Right ventricle myocardium inferior (tissue), 1 donor: ENCODE measurements at regions not wholly inside any gene's neighbourhood (a gene's known extent, or its start where the extent isn't known, plus 50 kb on each side); places are given as distances from the start of the nearest gene placed in this dataset.

ENCODE experiments used
- ATAC-seq: fragments of 200-7000 bp; cut with Tn5 transposase; one replicate; pipeline ENCODE4 v1.9.1; 2020; ENCODE audit warnings: mild to moderate bottlenecking, moderate library complexity
- DNase-seq: peaks from one replicate; pipeline ENCODE4 v3.0.0; 2021; ENCODE audit errors: missing footprints
- intact Hi-C: fragments of 100-400 bp; cut with DNase I; formaldehyde crosslinking; loops from one replicate; pipeline ENCODE4 v1.11.0; 2022
- donor health status: DM: no; HTN: yes; CAD: no; lungs with severe emphysema.

DNA sequence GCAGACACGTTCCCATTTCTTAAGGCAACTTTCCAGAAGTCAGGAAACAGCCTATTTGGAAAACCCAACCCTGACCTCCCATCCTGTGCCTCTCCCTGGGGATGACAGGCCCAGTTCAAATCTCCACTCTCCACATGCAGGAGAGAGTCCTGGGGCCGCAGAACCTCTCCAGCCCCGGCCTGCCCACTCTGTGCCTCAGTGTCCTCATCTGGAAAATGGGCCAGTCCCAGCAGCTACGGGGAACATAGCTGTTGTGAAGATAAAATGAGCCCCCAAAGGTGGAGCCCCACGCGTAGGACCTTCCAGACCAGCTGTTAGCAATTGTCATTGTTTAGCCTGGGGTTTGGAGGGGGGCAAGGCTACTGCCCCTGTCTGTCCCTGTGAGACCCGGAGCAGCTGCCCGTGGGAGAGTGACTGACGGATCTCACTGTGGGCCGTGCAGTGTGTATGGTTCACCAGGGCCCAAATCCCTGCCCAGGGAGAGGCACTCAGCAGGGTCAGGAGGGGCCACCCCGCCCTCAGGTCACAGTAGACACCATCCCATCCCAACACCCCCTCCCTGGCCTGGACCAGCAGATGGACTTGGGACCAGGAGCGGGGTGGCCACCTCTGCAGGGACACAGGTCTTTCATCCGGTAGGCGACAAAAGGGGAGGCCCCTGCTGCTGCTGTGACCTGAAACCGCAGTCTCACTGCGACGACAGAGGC lies 145.9 kb downstream of the CTTN start:
- intact Hi-C loops, result no loop called here
- no peak for ATAC-seq
- DNase-seq, result no peak

DNA sequence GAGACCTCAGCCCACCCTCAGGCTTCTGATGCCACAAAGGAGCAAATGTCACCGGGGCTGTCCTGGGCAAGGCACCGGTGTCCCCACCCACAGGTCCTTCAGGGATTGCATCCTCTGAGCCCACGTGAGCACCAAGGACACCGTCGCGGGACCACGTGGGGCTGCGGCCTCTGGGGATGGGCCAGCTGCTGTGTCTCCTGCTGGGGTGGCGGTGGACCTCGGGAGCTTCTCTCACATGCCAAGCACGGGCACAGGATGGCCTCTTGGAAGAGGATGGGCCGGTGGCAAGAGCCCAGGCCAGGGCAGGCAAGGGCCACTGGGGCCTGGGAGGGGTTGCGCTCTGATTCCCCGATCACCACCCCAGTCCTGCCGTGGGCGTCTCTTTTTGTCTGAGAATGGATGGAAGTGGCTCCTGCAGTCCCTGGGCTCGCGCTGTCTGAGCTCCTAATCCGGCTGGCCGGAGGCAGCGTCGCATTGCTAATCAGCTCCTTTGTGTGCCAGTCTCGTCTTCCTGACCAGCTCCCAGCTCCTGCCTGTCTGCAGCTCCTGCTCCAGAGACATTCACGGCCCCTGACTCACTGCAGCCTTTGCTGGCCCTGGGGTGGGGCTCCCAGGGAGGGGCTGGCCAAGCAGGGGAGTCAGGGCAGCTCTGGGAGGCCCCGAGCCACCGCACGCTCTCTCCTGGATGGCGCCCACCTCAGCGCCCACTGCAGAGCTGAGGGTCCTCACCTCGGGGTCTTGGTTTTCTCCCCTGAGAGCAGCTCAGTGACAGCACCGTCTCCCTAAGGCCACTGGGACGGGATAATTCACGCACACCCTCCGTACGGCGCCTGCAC lies 146.7 kb downstream of the CTTN start:
- intact Hi-C loops, result no loop called here
- ATAC-seq (no peak), DNase-seq (peak; percentile 44)

DNA sequence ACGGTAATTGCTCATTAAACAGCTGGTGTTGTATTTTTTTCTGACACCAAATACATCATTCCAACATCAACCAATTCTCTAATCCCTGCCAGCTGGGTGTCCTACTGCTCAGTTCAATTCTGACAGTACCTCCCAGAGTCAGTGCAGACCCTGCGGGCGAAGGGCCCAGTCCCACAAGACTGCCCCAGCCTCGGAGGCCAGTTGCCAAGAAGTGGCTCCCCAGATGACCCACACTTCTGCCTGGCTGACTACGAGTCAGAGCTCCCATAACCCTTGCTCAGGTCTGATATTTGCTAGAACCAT lies 147.2 kb downstream of the CTTN start:
- intact Hi-C loops, result no loop called here
- DNase-seq, result no peak
- no peak for ATAC-seq

- DNase-seq, result peak; percentile 25
- ATAC-seq, result no peak
- intact Hi-C loops, result no loop called here
Measured at GRCh38 chr11:70546191-70546940, 148.0 kb downstream of the CTTN start.

DNA sequence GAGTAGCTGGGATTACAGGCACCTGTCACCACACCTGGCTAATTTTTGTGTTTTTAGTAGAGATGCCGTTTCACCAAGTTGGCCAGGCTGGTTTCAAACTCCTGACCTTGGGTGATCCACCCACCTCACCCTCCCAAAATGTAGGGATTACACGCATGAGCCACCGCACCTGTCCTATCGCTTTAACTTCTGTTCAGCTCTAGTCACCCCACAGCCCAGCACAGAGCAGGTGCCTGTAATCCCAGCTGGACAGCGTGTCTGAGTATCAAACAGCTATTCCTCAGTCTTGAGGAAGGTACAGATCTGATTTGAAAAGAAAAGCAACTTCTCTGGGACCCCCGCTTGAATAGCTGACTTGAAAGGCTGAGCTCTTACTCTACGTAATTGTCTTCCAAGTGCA lies 149.1 kb downstream of the CTTN start:
- no peak for ATAC-seq
- peak; percentile 9 for DNase-seq
- intact Hi-C loops, result no loop called here

- peak; percentile 46 for ATAC-seq
- intact Hi-C loops, result no loop called here
- DNase-seq, result peak; percentile 66
Measured at GRCh38 chr11:70547821-70548670, 149.7 kb downstream of the CTTN start.

DNA sequence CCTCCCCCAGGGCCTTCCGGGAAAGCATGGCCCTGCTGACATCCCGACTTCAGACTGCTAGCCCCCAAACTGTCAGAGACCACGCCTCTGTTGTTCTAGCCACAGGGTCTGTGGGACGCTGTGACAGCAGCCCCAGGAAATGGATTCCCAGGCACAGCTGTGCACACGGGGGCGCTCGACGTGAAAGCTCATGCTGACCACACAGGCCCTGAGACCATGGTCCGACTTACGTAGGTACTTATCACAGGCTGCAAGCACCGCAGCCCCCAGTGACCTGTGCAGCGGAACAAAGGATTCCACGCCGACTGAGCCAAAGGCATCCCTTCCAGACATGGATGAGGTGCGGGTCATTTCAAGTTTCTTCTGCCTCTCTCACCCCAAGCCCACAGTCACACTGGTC lies 150.6 kb downstream of the CTTN start:
- ATAC-seq, result no peak
- intact Hi-C loops, result no loop called here
- peak; percentile 18 for DNase-seq

DNA sequence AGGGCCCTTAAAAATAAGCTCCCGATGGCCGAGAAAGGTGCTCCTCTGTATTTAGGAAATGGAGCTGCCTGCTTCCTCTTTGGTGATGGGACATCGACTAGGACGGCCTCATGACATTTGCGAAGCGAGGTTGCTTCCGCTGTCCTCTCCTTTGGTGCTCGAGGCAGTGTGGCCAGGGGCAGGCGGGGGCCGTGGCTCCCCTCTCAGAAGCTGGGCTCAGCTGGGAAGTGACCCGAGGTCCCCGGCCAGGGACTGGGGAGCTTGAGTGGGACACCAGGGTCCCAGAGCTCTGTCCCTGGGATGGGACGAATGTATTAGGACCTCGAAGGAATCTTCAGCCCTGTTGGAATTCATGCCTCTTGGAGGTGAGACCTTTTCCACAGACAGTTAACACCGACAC lies 151.1 kb downstream of the CTTN start:
- ATAC-seq (no peak), DNase-seq (peak; percentile 51)
- intact Hi-C loops, result no loop called here

GRCh38 chr11:70549796-70550195 lies 151.5 kb downstream of the CTTN start:
- ATAC-seq (no peak), DNase-seq (no peak)
- intact Hi-C loops, result no loop called here

- DNase-seq (peak; percentile 62), ATAC-seq (peak; percentile 13)
- intact Hi-C loops, result no loop called here
Measured at GRCh38 chr11:70550456-70551195, 152.3 kb downstream of the CTTN start.

DNA sequence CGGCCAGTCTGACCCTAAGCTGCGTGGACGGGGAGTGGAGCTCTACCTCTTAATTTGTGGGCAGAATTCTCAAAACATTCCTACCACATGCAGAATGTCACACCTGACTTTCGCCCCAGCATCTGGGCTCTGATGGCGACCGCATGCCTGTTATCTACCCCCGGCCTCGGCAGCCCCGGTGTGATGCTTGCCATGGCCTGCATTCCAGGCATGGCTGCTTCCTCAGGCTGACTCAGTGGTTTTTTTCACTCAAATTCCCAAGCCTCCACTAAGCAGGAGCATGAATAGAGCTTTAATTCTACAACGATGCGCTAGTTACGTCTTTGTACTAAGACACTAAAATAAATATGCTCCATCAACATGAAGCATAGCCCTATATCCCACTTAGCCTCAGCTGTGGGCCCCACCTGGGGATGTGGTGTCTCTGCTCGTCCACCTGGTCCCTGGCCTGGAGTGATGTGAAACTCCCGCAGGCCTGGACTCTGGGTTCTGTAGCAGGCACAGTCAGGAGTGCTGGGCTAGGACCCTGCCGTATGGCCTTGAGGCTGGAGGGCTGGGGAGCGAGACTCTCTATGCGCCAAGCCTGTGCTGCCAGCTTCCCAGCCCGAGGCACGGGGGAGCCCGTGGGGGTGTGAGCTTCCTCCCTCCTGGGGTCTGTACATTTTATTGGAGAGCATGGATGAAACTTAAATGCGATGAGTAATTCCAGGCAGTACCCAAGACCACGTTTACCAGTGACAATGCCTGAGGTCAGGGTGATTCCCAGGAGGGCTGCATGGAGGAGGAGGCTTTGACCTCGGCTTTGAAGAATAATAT lies 153.2 kb downstream of the CTTN start:
- ATAC-seq (no peak), DNase-seq (peak; percentile 58)
- intact Hi-C loops, result no loop called here

DNA sequence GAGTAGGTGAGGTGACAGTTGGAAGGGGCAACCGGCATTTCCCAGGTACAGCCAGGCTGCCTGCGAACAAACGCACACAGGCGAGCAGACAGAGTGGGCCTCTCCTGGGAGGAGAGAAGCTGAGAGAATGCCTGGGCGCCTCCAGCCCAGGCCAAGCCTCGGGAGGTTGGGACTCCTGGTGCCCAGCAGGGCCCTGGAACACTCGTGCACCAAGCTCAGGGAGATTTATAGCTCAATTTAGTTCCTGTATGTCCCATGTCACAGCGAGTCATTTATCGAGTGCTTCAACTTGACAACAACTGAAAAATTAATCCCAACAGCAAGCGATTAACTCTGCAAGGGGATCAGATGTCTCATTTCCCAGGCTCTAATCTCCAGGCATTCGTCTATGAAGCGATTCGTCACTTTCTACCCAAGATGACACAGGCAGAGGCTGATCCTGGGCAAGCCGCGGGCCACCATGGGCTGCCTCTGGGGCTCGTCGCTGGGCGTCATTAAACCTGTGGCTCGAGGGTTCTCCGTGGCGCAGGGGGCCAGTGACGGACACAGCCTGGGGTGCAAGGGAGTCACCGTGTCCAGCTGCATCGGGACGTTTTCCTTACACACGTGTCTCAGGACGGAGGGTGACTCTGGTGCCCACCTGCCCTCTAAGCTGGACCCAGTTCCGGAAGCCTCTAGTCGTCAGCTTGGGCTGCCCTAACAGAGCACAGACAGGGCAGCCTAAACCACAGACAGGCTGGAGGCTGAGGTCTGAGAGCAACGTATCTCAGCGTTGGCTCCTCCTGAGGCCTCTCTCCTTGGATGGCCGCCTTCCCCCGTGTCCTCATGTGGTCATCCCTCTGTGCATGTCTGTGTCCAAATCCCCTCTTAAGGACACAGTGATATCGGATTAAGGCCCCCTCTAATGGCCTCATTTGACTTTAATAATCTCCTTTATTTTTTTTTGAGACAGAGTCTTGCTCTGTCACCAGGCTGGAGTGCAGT lies 154.1 kb downstream of the CTTN start:
- intact Hi-C loops, result no loop called here
- peak; percentile 45 for DNase-seq
- no peak for ATAC-seq

- intact Hi-C loops, result no loop called here
- ATAC-seq, result no peak
- no peak for DNase-seq
Measured at GRCh38 chr11:70555078-70555477, 156.7 kb downstream of the CTTN start.

DNA sequence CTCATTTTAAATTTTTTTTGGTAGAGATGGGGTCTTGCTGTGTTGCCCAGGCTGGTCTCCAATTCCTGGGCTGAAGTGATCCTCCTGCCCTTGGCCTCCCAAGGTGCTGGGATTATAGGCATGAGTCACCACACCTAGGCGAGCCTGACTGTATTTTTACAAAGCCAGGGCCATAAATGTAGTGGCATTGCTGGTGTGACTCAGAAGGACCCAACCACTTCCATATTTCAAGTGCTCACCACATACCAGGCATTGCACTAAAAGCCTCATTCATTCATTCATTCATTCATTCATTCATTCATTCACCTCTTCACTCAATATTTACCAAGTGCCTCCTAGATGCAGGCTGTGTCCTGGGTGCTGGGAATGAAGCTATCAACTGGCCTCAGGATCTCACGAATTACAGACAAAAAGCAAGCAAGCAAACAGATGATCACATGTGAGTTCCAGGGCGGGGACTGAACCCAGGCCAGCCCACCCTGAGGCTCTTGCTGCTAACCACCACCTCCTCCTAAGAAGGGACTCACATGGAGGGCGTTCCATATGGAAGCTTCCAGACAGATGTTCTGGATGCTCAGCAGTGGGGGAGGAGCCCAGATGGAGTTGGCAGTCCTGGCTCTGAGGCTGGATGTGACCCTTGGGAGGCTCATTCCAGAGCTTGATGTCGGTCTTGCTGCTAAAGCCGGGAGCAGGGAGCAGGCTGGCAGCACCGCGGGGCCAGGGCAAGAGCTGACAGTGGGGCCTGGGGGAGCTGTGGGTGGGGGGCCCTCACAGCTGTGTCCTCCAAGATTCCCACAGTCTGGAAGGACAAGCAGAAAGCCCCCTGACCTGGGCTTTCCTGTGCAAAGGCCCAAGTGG lies 158.8 kb downstream of the CTTN start:
- ATAC-seq (no peak), DNase-seq (peak; percentile 17)
- intact Hi-C loops, result no loop called here

DNA sequence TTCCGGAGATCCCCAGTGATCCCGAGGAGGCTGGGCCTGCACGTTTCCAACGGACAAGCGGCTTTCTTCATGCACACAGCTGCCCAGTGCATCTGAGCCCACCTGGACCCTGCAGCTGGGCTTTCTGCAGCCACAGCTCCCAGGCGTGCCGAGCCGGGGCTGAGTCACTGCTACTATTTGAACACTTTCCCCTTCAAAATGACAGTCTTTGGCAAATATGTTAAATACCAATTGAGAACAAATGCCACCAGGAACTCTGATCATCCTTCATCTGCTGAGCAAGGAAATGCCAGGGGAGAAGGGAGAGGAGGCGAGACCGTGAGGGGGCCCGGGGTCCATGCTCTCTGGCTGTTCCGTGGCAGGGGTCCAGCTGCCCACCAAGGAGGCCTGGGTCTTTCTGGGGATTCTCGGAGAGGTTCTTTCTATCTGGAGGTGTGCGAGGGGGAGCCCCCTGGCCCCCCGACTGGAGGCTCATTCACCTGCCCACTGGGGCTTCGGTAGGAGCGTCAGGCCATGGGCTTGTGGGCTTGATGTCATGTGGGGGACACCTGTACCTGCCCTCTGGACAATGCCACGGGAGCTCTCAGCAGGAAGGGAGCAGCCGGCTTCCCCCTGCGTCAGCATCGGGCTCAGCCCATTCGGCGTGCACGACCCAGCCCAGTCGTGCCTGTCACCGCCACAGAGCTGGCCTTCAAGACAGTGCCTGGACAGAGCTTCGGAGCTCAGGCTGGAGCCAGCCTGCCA lies 159.6 kb downstream of the CTTN start:
- intact Hi-C loops, result no loop called here
- DNase-seq (peak; percentile 56), ATAC-seq (no peak)
